Chondrocyte (in vitro differentiated cells): ENCODE measurements at regions not wholly inside any gene's neighbourhood (a gene's known extent, or its start where the extent isn't known, plus 50 kb on each side); places are given as distances from the start of the nearest gene placed in this dataset.

Source experiments
- DNase-seq: peaks from one replicate; pipeline ENCODE4 v3.0.0; 2021; ENCODE audit warnings: mixed read lengths, low spot score
- H3K27ac Mint-ChIP-seq: one replicate; pipeline ENCODE4 v1.8.0; 2021; ENCODE audit warnings: mild to moderate bottlenecking, moderate library complexity, mixed read lengths; ENCODE audit not compliant: unreplicated experiment
- H3K27me3 Mint-ChIP-seq: 2 replicates; pipeline ENCODE4 v1.8.0; 2021; ENCODE audit warnings: low read depth, mixed read lengths
- H3K36me3 Mint-ChIP-seq: 2 replicates; pipeline ENCODE4 v1.8.0; 2021; ENCODE audit warnings: low read depth, mixed read lengths
- H3K4me1 Mint-ChIP-seq: 2 replicates; pipeline ENCODE4 v1.8.0; 2021; ENCODE audit warnings: low read depth, mild to moderate bottlenecking, mixed read lengths
- H3K4me3 Mint-ChIP-seq: one replicate; pipeline ENCODE4 v1.8.0; 2021; ENCODE audit warnings: mild to moderate bottlenecking, moderate library complexity, mixed read lengths; ENCODE audit not compliant: unreplicated experiment
- H3K9me3 Mint-ChIP-seq: 2 replicates; pipeline ENCODE4 v1.8.0; 2021; ENCODE audit warnings: low read depth, mixed read lengths
- TF ChIP-seq, protein P1 (sequence below): fragments of 200-600 bp; sonication (generic); IDR thresholded peaks from 2 replicates; pipeline ENCODE4 v1.5.0; 2021; ENCODE audit warnings: antibody characterized with exemption, mild to moderate bottlenecking, moderate library complexity

DNA sequence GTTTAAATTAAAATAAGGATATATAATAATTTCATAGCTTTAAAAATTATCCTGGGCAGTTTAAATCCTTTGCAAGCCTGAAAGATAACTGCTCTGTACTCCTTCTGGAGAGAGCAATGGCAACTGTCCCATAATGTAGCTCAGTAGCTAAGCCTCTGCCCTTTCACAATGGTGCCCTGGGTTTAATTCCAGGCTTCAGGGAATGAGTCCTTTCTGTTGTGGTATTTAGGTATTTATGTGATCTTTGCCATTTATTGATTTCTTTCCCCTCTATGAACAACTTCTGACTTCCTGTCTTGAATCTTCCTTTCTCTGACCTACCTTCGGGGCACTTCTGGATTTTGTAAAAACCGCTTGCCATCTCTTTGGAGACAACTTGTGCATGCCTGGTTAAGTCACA, 773.2 kb downstream of the IPMK start:
- H3K4me1 Mint-ChIP-seq, result no peaks in the 10 kb centered on the region
- DNase-seq, result no peak
- H3K27ac Mint-ChIP-seq, result no peak overlapping the region
- H3K36me3 Mint-ChIP-seq, result no peaks in the 10 kb centered on the region
- H3K9me3 Mint-ChIP-seq, result peaks cover 10% of the 10 kb centered on the region
- no peak overlapping the region for H3K4me3 Mint-ChIP-seq
- H3K27me3 Mint-ChIP-seq, result peaks cover 1% of the 10 kb centered on the region
- TF ChIP-seq, protein P1, sequence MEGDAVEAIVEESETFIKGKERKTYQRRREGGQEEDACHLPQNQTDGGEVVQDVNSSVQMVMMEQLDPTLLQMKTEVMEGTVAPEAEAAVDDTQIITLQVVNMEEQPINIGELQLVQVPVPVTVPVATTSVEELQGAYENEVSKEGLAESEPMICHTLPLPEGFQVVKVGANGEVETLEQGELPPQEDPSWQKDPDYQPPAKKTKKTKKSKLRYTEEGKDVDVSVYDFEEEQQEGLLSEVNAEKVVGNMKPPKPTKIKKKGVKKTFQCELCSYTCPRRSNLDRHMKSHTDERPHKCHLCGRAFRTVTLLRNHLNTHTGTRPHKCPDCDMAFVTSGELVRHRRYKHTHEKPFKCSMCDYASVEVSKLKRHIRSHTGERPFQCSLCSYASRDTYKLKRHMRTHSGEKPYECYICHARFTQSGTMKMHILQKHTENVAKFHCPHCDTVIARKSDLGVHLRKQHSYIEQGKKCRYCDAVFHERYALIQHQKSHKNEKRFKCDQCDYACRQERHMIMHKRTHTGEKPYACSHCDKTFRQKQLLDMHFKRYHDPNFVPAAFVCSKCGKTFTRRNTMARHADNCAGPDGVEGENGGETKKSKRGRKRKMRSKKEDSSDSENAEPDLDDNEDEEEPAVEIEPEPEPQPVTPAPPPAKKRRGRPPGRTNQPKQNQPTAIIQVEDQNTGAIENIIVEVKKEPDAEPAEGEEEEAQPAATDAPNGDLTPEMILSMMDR, result no peak

DNA sequence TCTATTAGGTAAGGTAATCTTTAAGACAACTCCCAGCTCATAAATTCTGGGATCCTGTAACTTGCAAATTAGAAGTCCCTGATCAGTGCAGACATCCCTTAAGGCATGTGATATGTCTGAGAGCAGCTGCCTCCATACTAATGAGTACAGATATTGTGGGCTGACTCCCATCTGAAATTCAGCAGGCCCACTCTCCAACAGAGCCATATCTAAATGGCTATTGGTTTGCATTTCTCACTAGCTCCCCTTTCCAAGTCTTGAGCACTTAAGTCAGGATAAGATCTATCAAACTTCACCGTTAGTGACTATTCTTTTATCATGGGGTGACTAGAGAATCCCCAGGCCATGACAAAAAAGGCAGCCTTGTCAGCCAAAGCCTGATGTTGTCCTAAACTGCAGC, 785.4 kb downstream of the IPMK start:
- no peak overlapping the region for H3K4me3 Mint-ChIP-seq
- peaks cover 2% of the 10 kb centered on the region for H3K27me3 Mint-ChIP-seq
- TF ChIP-seq, protein P1, result no peak
- H3K27ac Mint-ChIP-seq, result no peak overlapping the region
- no peaks in the 10 kb centered on the region for H3K36me3 Mint-ChIP-seq
- no peaks in the 10 kb centered on the region for H3K4me1 Mint-ChIP-seq
- no peak for DNase-seq
- H3K9me3 Mint-ChIP-seq, result no peaks in the 10 kb centered on the region

DNA sequence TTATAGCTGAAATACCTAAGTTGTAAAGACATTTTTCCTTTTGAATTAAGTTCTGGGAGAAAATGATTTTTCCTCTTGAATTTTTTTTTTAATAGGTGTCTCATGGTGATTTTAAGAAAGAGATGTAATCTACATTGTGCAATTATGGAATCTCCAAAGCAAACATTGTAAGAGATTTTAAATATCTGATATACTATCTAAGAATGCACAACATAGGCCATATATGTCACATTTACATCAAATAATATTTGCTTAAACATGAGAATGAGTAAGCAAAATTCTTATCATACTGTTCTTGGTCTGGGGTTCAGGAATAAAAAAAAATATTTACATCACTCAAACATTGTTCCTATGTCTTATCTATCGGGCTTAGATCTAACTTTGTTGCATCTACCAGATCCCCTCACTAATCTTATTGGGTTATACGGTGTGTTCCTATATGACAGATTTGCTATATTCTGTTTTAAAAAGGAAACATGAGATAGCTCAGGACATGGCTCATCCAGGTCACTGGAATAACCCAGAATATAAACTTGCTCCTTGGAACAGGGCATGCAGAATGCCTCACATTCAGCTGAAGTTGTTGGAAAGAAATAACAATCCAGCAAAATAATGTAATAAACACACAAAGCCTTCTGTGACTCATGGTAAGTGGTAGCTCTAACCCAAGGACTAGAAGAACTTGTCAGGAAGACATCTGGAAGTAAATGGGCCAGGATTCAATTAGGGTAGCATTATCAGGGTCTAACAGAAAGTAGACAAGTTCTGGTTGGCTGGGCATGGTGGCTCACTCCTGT, 794.7 kb downstream of the IPMK start:
- H3K27me3 Mint-ChIP-seq, result peaks cover 3% of the 10 kb centered on the region
- H3K4me1 Mint-ChIP-seq, result no peaks in the 10 kb centered on the region
- H3K27ac Mint-ChIP-seq, result no peak overlapping the region
- no peaks in the 10 kb centered on the region for H3K36me3 Mint-ChIP-seq
- no peaks in the 10 kb centered on the region for H3K9me3 Mint-ChIP-seq
- TF ChIP-seq, protein P1, result no peak
- H3K4me3 Mint-ChIP-seq, result no peak overlapping the region
- no peak for DNase-seq

DNA sequence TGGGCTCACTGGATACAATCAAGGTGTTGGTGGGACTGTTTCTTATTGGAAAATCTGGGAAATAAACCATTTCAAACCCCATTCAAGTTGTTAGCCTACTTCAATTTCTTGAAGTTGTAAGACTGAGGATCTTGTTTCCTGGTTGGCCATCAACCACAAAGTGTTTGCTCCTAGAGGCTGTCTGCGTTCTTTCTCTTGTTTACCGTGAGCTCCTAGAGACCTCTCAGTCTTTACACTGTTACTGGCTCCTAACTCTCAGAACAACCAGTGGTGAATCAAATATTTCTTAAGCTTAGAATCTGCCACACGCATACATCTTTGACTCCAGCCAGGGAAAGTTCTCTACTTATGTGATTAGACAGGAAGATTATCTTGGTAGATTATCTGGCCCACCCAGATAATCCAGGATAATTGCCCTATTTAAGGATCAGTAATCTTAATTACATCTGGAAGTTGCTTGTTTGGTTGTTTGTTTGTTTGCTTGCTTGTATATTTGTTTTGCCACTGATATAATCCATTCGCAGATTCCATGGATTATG, 798.7 kb downstream of the IPMK start:
- H3K27ac Mint-ChIP-seq, result no peak overlapping the region
- H3K27me3 Mint-ChIP-seq, result peaks cover 3% of the 10 kb centered on the region
- TF ChIP-seq, protein P1, result no peak

DNA sequence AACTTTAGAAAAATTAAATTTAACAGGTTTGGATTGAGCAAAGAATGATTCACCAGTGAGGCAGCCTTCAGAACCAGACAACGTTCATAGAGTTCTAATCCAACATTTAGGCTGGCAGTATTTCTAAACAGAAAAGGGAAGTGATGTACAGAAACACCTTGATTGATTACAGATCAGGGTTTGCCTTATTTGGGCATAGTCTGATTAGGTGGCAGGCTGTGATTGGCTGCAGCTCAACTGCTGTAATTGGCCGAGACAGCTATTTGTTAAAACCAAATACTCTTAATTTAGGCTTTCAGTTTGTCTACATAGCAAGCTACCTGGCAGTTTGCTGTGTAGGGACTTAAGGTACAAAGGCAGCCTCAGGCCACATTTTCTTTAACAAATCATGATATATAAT, 802.5 kb downstream of the IPMK start:
- Mint-ChIP-seq H3K36me3 (no peaks in the 10 kb centered on the region), H3K9me3 (no peaks in the 10 kb centered on the region), H3K27me3 (peaks cover 5% of the 10 kb centered on the region), H3K4me3 (no peak overlapping the region), H3K4me1 (no peaks in the 10 kb centered on the region), H3K27ac (no peak overlapping the region)
- TF ChIP-seq, protein P1, result no peak
- no peak for DNase-seq

More for the DNA sequence above, 798.7 kb downstream of the IPMK start:
- no peak for DNase-seq
- Mint-ChIP-seq H3K4me3 (no peak overlapping the region), H3K4me1 (no peaks in the 10 kb centered on the region), H3K9me3 (no peaks in the 10 kb centered on the region), H3K36me3 (no peaks in the 10 kb centered on the region)
